ENCODE measurements at regions not wholly inside any gene's neighbourhood (a gene's known extent, or its start where the extent isn't known, plus 50 kb on each side); places are given as distances from the start of the nearest gene placed in this dataset.

GRCh38 chr2:156652691-156653090, 216.5 kb downstream of the GPD2 start:
- Histone ChIP-seq H4K20me1 (ENCODE audit: control insufficient read depth, extremely low read depth, insufficient read depth, low read length) (no peaks in the 10 kb centered on the region), H3K4me2 (ENCODE audit: extremely low read depth, insufficient read depth, low read length) (no peak overlapping the region), H3K27ac (ENCODE audit: insufficient read depth, low read length) (no peak overlapping the region), H3K4me1 (ENCODE audit: control insufficient read depth, extremely low read depth, insufficient read depth, low read length) (no peaks in the 10 kb centered on the region), H3K9me3 (ENCODE audit: control insufficient read depth, insufficient read depth, low read depth, low read length) (no peaks in the 10 kb centered on the region), H3K4me3 (replicated peaks in 1 of 4; ENCODE audit: control extremely low read depth in 1 of 4, insufficient read depth in 1 of 4, low read depth in 3 of 4, low read length in 4 of 4) (no peak overlapping the region), H3K79me2 (ENCODE audit: control insufficient read depth, insufficient read depth, low read length) (no peaks in the 10 kb centered on the region), H2AFZ (ENCODE audit: low read length) (no peak overlapping the region), H3K36me3 (ENCODE audit: control insufficient read depth, insufficient read depth, low read length) (no peaks in the 10 kb centered on the region), H3K27me3 (ENCODE audit: control insufficient read depth, insufficient read depth, low read length) (no peaks in the 10 kb centered on the region), H3K9ac (ENCODE audit: insufficient read depth, low read length) (no peak overlapping the region)
- no peak for DNase-seq (ENCODE audit: low read depth in 2 of 2)
- TF ChIP-seq EZH2 (IDR thresholded peaks at IDR 0.05; ENCODE audit: low read length, missing control alignments) = no peak
- TF ChIP-seq CTCF (conservative IDR thresholded peaks at IDR 0.05 in 1 of 2, IDR thresholded peaks at IDR 0.05 in 1 of 2; ENCODE audit: low read depth in 1 of 2, low read length in 2 of 2) = no peak

- no peak overlapping the region for H2AFZ ChIP-seq (ENCODE audit: low read length)
- H3K9ac ChIP-seq (ENCODE audit: insufficient read depth, low read length) = no peak overlapping the region
- no peaks in the 10 kb centered on the region for H3K79me2 ChIP-seq (ENCODE audit: control insufficient read depth, insufficient read depth, low read length)
- no peak for TF ChIP-seq EZH2 (IDR thresholded peaks at IDR 0.05; ENCODE audit: low read length, missing control alignments)
- H4K20me1 ChIP-seq (ENCODE audit: control insufficient read depth, extremely low read depth, insufficient read depth, low read length) = no peaks in the 10 kb centered on the region
- no peaks in the 10 kb centered on the region for H3K36me3 ChIP-seq (ENCODE audit: control insufficient read depth, insufficient read depth, low read length)
- H3K4me3 ChIP-seq (replicated peaks in 1 of 4; ENCODE audit: control extremely low read depth in 1 of 4, insufficient read depth in 1 of 4, low read depth in 3 of 4, low read length in 4 of 4) = no peak overlapping the region
- H3K27me3 ChIP-seq (ENCODE audit: control insufficient read depth, insufficient read depth, low read length) = no peaks in the 10 kb centered on the region
- H3K9me3 ChIP-seq (ENCODE audit: control insufficient read depth, insufficient read depth, low read depth, low read length) = no peaks in the 10 kb centered on the region
- no peaks in the 10 kb centered on the region for H3K4me1 ChIP-seq (ENCODE audit: control insufficient read depth, extremely low read depth, insufficient read depth, low read length)
- DNase-seq (ENCODE audit: low read depth in 2 of 2) = peak in 1 of 2 donors; percentile 8
- no peak overlapping the region for H3K27ac ChIP-seq (ENCODE audit: insufficient read depth, low read length)
- no peak overlapping the region for H3K4me2 ChIP-seq (ENCODE audit: extremely low read depth, insufficient read depth, low read length)
Observed at GRCh38 chr2:156653675-156654074, 217.5 kb downstream of the GPD2 start.

- no peaks in the 10 kb centered on the region for H3K79me2 ChIP-seq (ENCODE audit: control insufficient read depth, insufficient read depth, low read length)
- DNase-seq (ENCODE audit: low read depth in 2 of 2) = peak in 1 of 2 donors; percentile 37
- H3K4me1 ChIP-seq (ENCODE audit: control insufficient read depth, extremely low read depth, insufficient read depth, low read length) = no peaks in the 10 kb centered on the region
- H4K20me1 ChIP-seq (ENCODE audit: control insufficient read depth, extremely low read depth, insufficient read depth, low read length) = no peaks in the 10 kb centered on the region
- no peaks in the 10 kb centered on the region for H3K36me3 ChIP-seq (ENCODE audit: control insufficient read depth, insufficient read depth, low read length)
- H3K27me3 ChIP-seq (ENCODE audit: control insufficient read depth, insufficient read depth, low read length) = no peaks in the 10 kb centered on the region
- no peak overlapping the region for H3K27ac ChIP-seq (ENCODE audit: insufficient read depth, low read length)
- TF ChIP-seq EZH2 (IDR thresholded peaks at IDR 0.05; ENCODE audit: low read length, missing control alignments) = no peak
- no peak for TF ChIP-seq CTCF (conservative IDR thresholded peaks at IDR 0.05 in 1 of 2, IDR thresholded peaks at IDR 0.05 in 1 of 2; ENCODE audit: low read depth in 1 of 2, low read length in 2 of 2)
- no peak overlapping the region for H3K4me2 ChIP-seq (ENCODE audit: extremely low read depth, insufficient read depth, low read length)
- no peak overlapping the region for H3K9ac ChIP-seq (ENCODE audit: insufficient read depth, low read length)
- H3K4me3 ChIP-seq (replicated peaks in 1 of 4; ENCODE audit: control extremely low read depth in 1 of 4, insufficient read depth in 1 of 4, low read depth in 3 of 4, low read length in 4 of 4) = no peak overlapping the region
- H2AFZ ChIP-seq (ENCODE audit: low read length) = no peak overlapping the region
- no peaks in the 10 kb centered on the region for H3K9me3 ChIP-seq (ENCODE audit: control insufficient read depth, insufficient read depth, low read depth, low read length)
Observed at GRCh38 chr2:156657809-156658208, 221.6 kb downstream of the GPD2 start.

Measured in fibroblast of lung (primary cell).